Spinal cord (tissue), 9 donors: ENCODE measurements at regions not wholly inside any gene's neighbourhood (a gene's known extent, or its start where the extent isn't known, plus 50 kb on each side); places are given as distances from the start of the nearest gene placed in this dataset.
A peak's percentile ranks its signal among the peaks of the same experiment; 100 is the strongest.

Source experiments
- DNase-seq, 6 donors: peaks; one replicate each; pipeline versions ENCODE4 v3.0.0 to v3.0.0-alpha.2; 2013 to 2015; ENCODE audit warnings: low spot score in 6 of 6, low read depth in 4 of 6
- H3K27ac ChIP-seq: one replicate; pipeline ENCODE4 v1.5.1; 2013; ENCODE audit warnings: low read depth, low read length, control low read depth
- H3K27me3 ChIP-seq: one replicate; pipeline ENCODE4 v1.6.1; 2013; ENCODE audit warnings: low read length; ENCODE audit not compliant: control insufficient read depth, insufficient read depth
- H3K36me3 ChIP-seq: one replicate; pipeline ENCODE4 v1.6.1; 2013; ENCODE audit warnings: low read length; ENCODE audit not compliant: control insufficient read depth, insufficient read depth
- H3K4me1 ChIP-seq: one replicate; pipeline ENCODE4 v1.6.1; 2013; ENCODE audit warnings: low read length; ENCODE audit not compliant: control insufficient read depth, insufficient read depth
- H3K4me3 ChIP-seq: one replicate; pipeline ENCODE4 v1.5.1; 2013; ENCODE audit warnings: low read depth, low read length, control low read depth
- H3K9me3 ChIP-seq: one replicate; pipeline ENCODE4 v1.6.1; 2013; ENCODE audit warnings: low read length; ENCODE audit not compliant: control insufficient read depth, insufficient read depth
- WGBS: methylation state at CpG from one replicate; pipeline ENCODE4 v1.1.5; 2013; ENCODE audit warnings: missing lambda C conversion rate; ENCODE audit not compliant: insufficient coverage; 5-methylcytosine and 5-hydroxymethylcytosine counted together
- donor health status: healthy.

GRCh38 chr12:30126944-30127343, 343.2 kb upstream of the TMTC1 start:
- WGBS, result 65% methylated on average over 2 of the region's 3 CpGs
- H3K27ac ChIP-seq, result no peak overlapping the region
- H3K9me3 ChIP-seq, result no peaks in the 10 kb centered on the region
- H3K36me3 ChIP-seq, result no peaks in the 10 kb centered on the region
- no peak overlapping the region for H3K4me3 ChIP-seq
- H3K4me1 ChIP-seq, result no peaks in the 10 kb centered on the region
- DNase-seq, result no peak
- H3K27me3 ChIP-seq, result no peaks in the 10 kb centered on the region

- Histone ChIP-seq H3K36me3 (no peaks in the 10 kb centered on the region), H3K27me3 (no peaks in the 10 kb centered on the region), H3K4me3 (no peak overlapping the region), H3K27ac (no peak overlapping the region), H3K9me3 (no peaks in the 10 kb centered on the region), H3K4me1 (no peaks in the 10 kb centered on the region)
- no peak for DNase-seq
- WGBS, result no CpG with 5 or more reads among the region's 1 CpG
These were observed 336.8 kb upstream of the TMTC1 start for GRCh38 chr12:30120522-30120921.

GRCh38 chr12:30117483-30117882, 333.7 kb upstream of the TMTC1 start:
- Histone ChIP-seq H3K36me3 (no peaks in the 10 kb centered on the region), H3K9me3 (no peaks in the 10 kb centered on the region)
- no CpG with 5 or more reads among the region's 2 CpGs for WGBS

GRCh38 chr12:30111719-30112118, 328.0 kb upstream of the TMTC1 start:
- no peaks in the 10 kb centered on the region for H3K9me3 ChIP-seq
- H3K36me3 ChIP-seq, result no peaks in the 10 kb centered on the region
- no peak overlapping the region for H3K4me3 ChIP-seq
- H3K27me3 ChIP-seq, result no peaks in the 10 kb centered on the region
- DNase-seq, result peak in 1 of 6 donors; percentile 57
- WGBS, result no CpG with 5 or more reads among the region's 2 CpGs
- no peak overlapping the region for H3K27ac ChIP-seq
- H3K4me1 ChIP-seq, result no peaks in the 10 kb centered on the region

More at GRCh38 chr12:30117483-30117882, 333.7 kb upstream of the TMTC1 start:
- Histone ChIP-seq H3K4me3 (no peak overlapping the region), H3K4me1 (no peaks in the 10 kb centered on the region), H3K27me3 (no peaks in the 10 kb centered on the region), H3K27ac (no peak overlapping the region)
- no peak for DNase-seq

GRCh38 chr12:30110958-30111586, 327.3 kb upstream of the TMTC1 start:
- H3K36me3 ChIP-seq, result no peaks in the 10 kb centered on the region
- no peaks in the 10 kb centered on the region for H3K4me1 ChIP-seq
- H3K9me3 ChIP-seq, result no peaks in the 10 kb centered on the region
- 82% methylated on average over 3 of the region's 6 CpGs for WGBS
- no peak overlapping the region for H3K27ac ChIP-seq
- H3K4me3 ChIP-seq, result no peak overlapping the region
- no peaks in the 10 kb centered on the region for H3K27me3 ChIP-seq
- DNase-seq, result no peak

- H3K4me1 ChIP-seq, result no peaks in the 10 kb centered on the region
- H3K36me3 ChIP-seq, result no peaks in the 10 kb centered on the region
- H3K27ac ChIP-seq, result no peak overlapping the region
- H3K4me3 ChIP-seq, result no peak overlapping the region
- WGBS, result 92% methylated on average over 22 of the region's 22 CpGs
- no peak for DNase-seq
- no peaks in the 10 kb centered on the region for H3K9me3 ChIP-seq
- no peaks in the 10 kb centered on the region for H3K27me3 ChIP-seq
These were observed 326.8 kb upstream of the TMTC1 start for GRCh38 chr12:30110498-30110897.

GRCh38 chr12:30108666-30109065, 324.9 kb upstream of the TMTC1 start:
- H3K9me3 ChIP-seq, result no peaks in the 10 kb centered on the region
- WGBS, result 78% methylated on average over 2 of the region's 2 CpGs
- no peak overlapping the region for H3K27ac ChIP-seq

GRCh38 chr12:30106204-30106965, 322.6 kb upstream of the TMTC1 start:
- H3K4me1 ChIP-seq, result no peaks in the 10 kb centered on the region
- H3K4me3 ChIP-seq, result no peak overlapping the region
- H3K36me3 ChIP-seq, result no peaks in the 10 kb centered on the region
- WGBS, result 77% methylated on average over 8 of the region's 9 CpGs
- H3K27ac ChIP-seq, result no peak overlapping the region
- H3K27me3 ChIP-seq, result no peaks in the 10 kb centered on the region
- peak in 1 of 6 donors; percentile 66 for DNase-seq
- no peaks in the 10 kb centered on the region for H3K9me3 ChIP-seq

More at GRCh38 chr12:30108666-30109065, 324.9 kb upstream of the TMTC1 start:
- H3K27me3 ChIP-seq, result no peaks in the 10 kb centered on the region
- no peaks in the 10 kb centered on the region for H3K36me3 ChIP-seq
- no peak overlapping the region for H3K4me3 ChIP-seq
- H3K4me1 ChIP-seq, result no peaks in the 10 kb centered on the region
- no peak for DNase-seq

GRCh38 chr12:30105505-30105904, 321.8 kb upstream of the TMTC1 start:
- Histone ChIP-seq H3K4me1 (no peaks in the 10 kb centered on the region), H3K9me3 (no peaks in the 10 kb centered on the region), H3K27ac (no peak overlapping the region), H3K36me3 (no peaks in the 10 kb centered on the region), H3K4me3 (no peak overlapping the region), H3K27me3 (no peaks in the 10 kb centered on the region)
- DNase-seq, result no peak
- no CpG with 5 or more reads among the region's 2 CpGs for WGBS

GRCh38 chr12:30104971-30105370, 321.2 kb upstream of the TMTC1 start:
- Histone ChIP-seq H3K27ac (no peak overlapping the region), H3K4me1 (no peaks in the 10 kb centered on the region), H3K4me3 (no peak overlapping the region), H3K9me3 (no peaks in the 10 kb centered on the region), H3K36me3 (no peaks in the 10 kb centered on the region), H3K27me3 (no peaks in the 10 kb centered on the region)
- peak in 1 of 6 donors; percentile 72 for DNase-seq
- WGBS, result 60% methylated on average over 1 of the region's 2 CpGs
